Smooth muscle cell (in vitro differentiated cells): ENCODE measurements at regions not wholly inside any gene's neighbourhood (a gene's known extent, or its start where the extent isn't known, plus 50 kb on each side); places are given as distances from the start of the nearest gene placed in this dataset.
"Not testable (repeated sequence)": the region's sequence is repeated elsewhere in the genome, so short reads cannot be mapped to it uniquely, and the experiment has no call there.

Experiments
- DNase-seq: peaks from one replicate; lab custom pipeline; 2025; ENCODE audit not compliant: unreplicated experiment; lab: John Stamatoyannopoulos, UW
- H2AFZ ChIP-seq: fragments of 200-600 bp; sonication (generic); 2 replicates; pipeline ENCODE4 v1.6.0; 2016; ENCODE audit warnings: antibody characterized with exemption, low read depth, mild to moderate bottlenecking
- H3F3A ChIP-seq: fragments of 200-600 bp; sonication (generic); 2 replicates; pipeline ENCODE4 v1.6.0; 2017; ENCODE audit warnings: antibody characterized with exemption, low read depth
- H3K27ac ChIP-seq: fragments of 200-600 bp; sonication (generic); 2 replicates; pipeline ENCODE4 v1.5.1; 2016; ENCODE audit warnings: low read depth, mild to moderate bottlenecking
- H3K27me3 ChIP-seq: fragments of 200-600 bp; sonication (generic); 2 replicates; pipeline ENCODE4 v1.6.1; 2016; ENCODE audit warnings: low read depth, mild to moderate bottlenecking
- H3K36me3 ChIP-seq: fragments of 200-600 bp; sonication (generic); 2 replicates; pipeline ENCODE4 v1.5.1; 2016; ENCODE audit warnings: low read depth
- H3K4me1 ChIP-seq: fragments of 200-600 bp; sonication (generic); 2 replicates; pipeline ENCODE4 v1.5.1; 2016; ENCODE audit warnings: low read depth
- H3K4me2 ChIP-seq: fragments of 200-600 bp; sonication (generic); 2 replicates; pipeline ENCODE4 v1.6.0; 2016; ENCODE audit warnings: mild to moderate bottlenecking
- H3K4me3 ChIP-seq: fragments of 200-600 bp; sonication (generic); 2 replicates; pipeline ENCODE4 v1.5.1; 2016; ENCODE audit warnings: mild to moderate bottlenecking
- H3K79me2 ChIP-seq: fragments of 200-600 bp; sonication (generic); 2 replicates; pipeline ENCODE4 v1.6.0; 2016; ENCODE audit warnings: low read depth, mild to moderate bottlenecking
- H3K9ac ChIP-seq: fragments of 200-600 bp; sonication (generic); 2 replicates; pipeline ENCODE4 v1.6.0; 2016; ENCODE audit warnings: low read depth
- H3K9me3 ChIP-seq: fragments of 200-600 bp; sonication (generic); replicated peaks from 2 replicates; pipeline ENCODE4 v1.5.1; 2016; ENCODE audit warnings: low read depth
- H4K20me1 ChIP-seq: fragments of 200-600 bp; sonication (generic); 2 replicates; pipeline ENCODE4 v1.6.0; 2016; ENCODE audit warnings: low read depth
- CTCF ChIP-seq: fragments of 200-600 bp; sonication (generic); IDR thresholded peaks from 2 replicates; pipeline ENCODE4 v1.5.1; 2017; ENCODE audit warnings: borderline replicate concordance, mild to moderate bottlenecking, antibody characterized with exemption; ENCODE audit not compliant: insufficient read depth, poor library complexity, severe bottlenecking
- WGBS: methylation state at CpG from one replicate; pipeline ENCODE4 v1.1.7; 2016; ENCODE audit warnings: low lambda C conversion rate; 5-methylcytosine and 5-hydroxymethylcytosine counted together

- no peak overlapping the region for H3K4me2 ChIP-seq
- H3F3A ChIP-seq: no peaks in the 10 kb centered on the region
- no peaks in the 10 kb centered on the region for H3K79me2 ChIP-seq
- TF ChIP-seq CTCF: no peak
- DNase-seq: no peak
- no peak overlapping the region for H3K27ac ChIP-seq
- H3K4me3 ChIP-seq: no peak overlapping the region
- H3K9ac ChIP-seq: no peak overlapping the region
- 46% methylated on average over 2 of the region's 2 CpGs for WGBS
- H2AFZ ChIP-seq: no peak overlapping the region
- no peaks in the 10 kb centered on the region for H4K20me1 ChIP-seq
- peaks cover 8% of the 10 kb centered on the region for H3K4me1 ChIP-seq
- H3K36me3 ChIP-seq: no peaks in the 10 kb centered on the region
- no peaks in the 10 kb centered on the region for H3K27me3 ChIP-seq
- H3K9me3 ChIP-seq: no peaks in the 10 kb centered on the region
Measured at GRCh38 chr12:93994721-93995120, 153.7 kb upstream of the PLXNC1 start.

GRCh38 chr12:93996321-93996720 is 152.1 kb upstream of the PLXNC1 start:
- Histone ChIP-seq H3K4me2 (no peak overlapping the region), H3F3A (no peaks in the 10 kb centered on the region), H3K9me3 (no peaks in the 10 kb centered on the region), H3K9ac (no peak overlapping the region), H3K27ac (no peak overlapping the region), H4K20me1 (no peaks in the 10 kb centered on the region), H2AFZ (no peak overlapping the region), H3K27me3 (no peaks in the 10 kb centered on the region), H3K4me1 (peaks cover 1% of the 10 kb centered on the region), H3K79me2 (no peaks in the 10 kb centered on the region), H3K4me3 (no peak overlapping the region), H3K36me3 (no peaks in the 10 kb centered on the region)
- no peak for DNase-seq
- WGBS: 74% methylated on average over 1 of the region's 1 CpG
- TF ChIP-seq CTCF: no peak

GRCh38 chr12:94001691-94002090 is 146.7 kb upstream of the PLXNC1 start:
- Histone ChIP-seq H2AFZ (no peak overlapping the region), H3K4me2 (no peak overlapping the region), H3K79me2 (no peaks in the 10 kb centered on the region), H3K27me3 (no peaks in the 10 kb centered on the region), H3K4me1 (no peaks in the 10 kb centered on the region), H4K20me1 (no peaks in the 10 kb centered on the region), H3F3A (no peaks in the 10 kb centered on the region), H3K27ac (no peak overlapping the region), H3K4me3 (no peak overlapping the region), H3K36me3 (no peaks in the 10 kb centered on the region), H3K9ac (no peak overlapping the region), H3K9me3 (no peaks in the 10 kb centered on the region)
- WGBS: 59% methylated on average over 1 of the region's 1 CpG
- no peak for DNase-seq
- no peak for TF ChIP-seq CTCF

- not testable (repeated sequence) for H3K27me3 ChIP-seq, H3K79me2 ChIP-seq, H3K9ac ChIP-seq, H3K9me3 ChIP-seq, H3K4me2 ChIP-seq, H3K27ac ChIP-seq, H3F3A ChIP-seq, H3K36me3 ChIP-seq, H3K4me1 ChIP-seq, H2AFZ ChIP-seq, H4K20me1 ChIP-seq, DNase-seq, H3K4me3 ChIP-seq
- 83% methylated on average over 1 of the region's 1 CpG for WGBS
Measured at GRCh38 chr12:94002925-94003324, 145.5 kb upstream of the PLXNC1 start.

- not testable (repeated sequence) for H3K27ac ChIP-seq, H4K20me1 ChIP-seq, H3K4me2 ChIP-seq, H2AFZ ChIP-seq, H3K27me3 ChIP-seq, H3K79me2 ChIP-seq, H3K9ac ChIP-seq, H3K36me3 ChIP-seq, H3K4me1 ChIP-seq, DNase-seq, H3K4me3 ChIP-seq, H3F3A ChIP-seq, H3K9me3 ChIP-seq
- WGBS: 76% methylated on average over 6 of the region's 6 CpGs
Measured at GRCh38 chr12:94007833-94008232, 140.5 kb upstream of the PLXNC1 start.
